Fibroblast of peridontal ligament (primary cell): ENCODE measurements at regions not wholly inside any gene's neighbourhood (a gene's known extent, or its start where the extent isn't known, plus 50 kb on each side); places are given as distances from the start of the nearest gene placed in this dataset.
"Not testable (repeated sequence)": the region's sequence is repeated elsewhere in the genome, so short reads cannot be mapped to it uniquely, and the experiment has no call there.

Experiments
- DNase-seq: peaks from one replicate; pipeline ENCODE4 v3.0.0-alpha.2; 2010; ENCODE audit errors: extremely low read depth

DNA sequence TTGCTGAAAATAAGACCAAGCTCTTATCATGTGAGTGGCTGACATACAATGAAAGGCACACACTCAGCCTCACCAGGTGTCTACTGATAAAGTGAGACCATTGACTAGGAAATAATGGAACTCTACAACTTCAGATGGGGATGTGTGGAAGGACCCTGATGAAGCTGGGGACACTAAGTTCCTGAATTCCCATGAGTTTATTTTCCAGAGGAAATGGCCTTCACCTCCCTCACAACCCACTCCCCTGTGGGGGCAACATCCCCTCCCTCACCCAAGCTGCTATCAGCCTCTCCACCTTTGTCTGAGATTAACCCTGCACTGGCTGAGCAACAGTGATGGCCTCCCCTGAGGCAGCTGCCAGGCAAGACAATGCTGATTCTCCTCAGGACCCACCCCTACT lies 55.2 kb upstream of the SMARCAD1 start:
- no peak for DNase-seq

DNA sequence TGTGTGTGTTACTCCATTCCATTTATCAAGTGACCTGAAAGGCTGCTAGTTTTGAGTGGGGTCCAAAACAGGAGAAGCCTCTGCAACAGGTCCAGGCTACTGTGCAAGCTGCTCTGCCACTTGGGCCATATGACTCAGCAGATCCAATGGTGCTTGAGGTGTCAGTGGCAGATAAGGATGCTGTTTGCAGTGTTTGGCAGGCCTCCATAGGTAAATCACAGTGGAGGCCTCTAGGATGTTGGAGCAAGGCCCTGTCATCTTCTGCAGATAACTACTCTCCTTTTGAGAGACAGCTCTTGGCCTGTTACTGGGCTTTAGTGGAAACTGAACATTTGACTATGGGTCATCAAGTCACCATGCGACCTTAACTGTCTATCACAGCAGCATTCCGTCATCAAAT lies 52.3 kb upstream of the SMARCAD1 start:
- not testable (repeated sequence) for DNase-seq

DNA sequence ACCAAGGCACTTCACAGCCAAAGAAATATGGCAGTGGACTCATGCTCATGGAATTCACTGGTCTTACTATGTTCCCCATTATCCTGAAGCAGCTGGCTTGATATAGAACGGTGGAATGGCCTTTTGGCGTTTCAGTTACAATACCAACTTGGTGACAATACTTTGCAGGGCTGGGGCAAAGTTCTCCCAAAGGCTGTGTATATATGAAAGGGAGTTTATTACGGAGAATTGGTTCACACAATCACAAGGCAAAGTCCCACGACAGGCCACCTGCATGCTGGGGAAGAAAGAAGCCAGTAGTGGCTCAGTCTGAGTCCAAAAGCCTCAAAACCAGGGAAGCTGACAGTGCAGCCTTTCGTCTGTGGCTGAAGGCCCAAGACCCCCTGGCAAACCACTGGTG lies 50.8 kb upstream of the SMARCAD1 start:
- no peak for DNase-seq
